ENCODE measurements at regions not wholly inside any gene's neighbourhood (a gene's known extent, or its start where the extent isn't known, plus 50 kb on each side); places are given as distances from the start of the nearest gene placed in this dataset.

DNA sequence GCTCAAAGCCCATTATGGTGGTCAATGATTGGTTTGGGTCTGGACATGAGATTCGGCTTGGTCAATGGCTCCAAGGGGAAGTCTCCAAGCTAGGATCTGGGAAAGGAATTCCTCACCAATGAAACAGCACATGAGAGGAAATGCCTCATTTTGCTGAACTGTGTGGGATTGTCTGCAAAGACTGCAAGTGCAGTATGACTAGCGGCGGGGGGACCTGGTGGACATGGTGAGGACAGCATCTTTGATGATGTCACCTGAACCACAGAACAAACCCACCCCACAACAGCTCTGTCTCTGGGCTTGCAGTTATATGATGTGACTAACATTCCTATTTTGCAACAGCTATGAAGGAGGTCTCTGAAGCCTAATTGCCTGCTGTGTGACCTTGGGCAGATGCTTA is 50.6 kb upstream of the NKD1 start:
- WGBS (ENCODE audit: extremely low coverage, insufficient coverage, low lambda C conversion rate) = no CpG with 5 or more reads among the region's 3 CpGs
- no peak overlapping the region for H4K8ac ChIP-seq (ENCODE audit: low read depth, low read length)
- H3K79me1 ChIP-seq (ENCODE audit: low read length) = no peaks in the 10 kb centered on the region
- H3K4me2 ChIP-seq (ENCODE audit: low read length) = no peak overlapping the region
- H4K5ac ChIP-seq (ENCODE audit: low read length) = no peak overlapping the region
- H3K36me3 ChIP-seq (ENCODE audit: control insufficient read depth, insufficient read depth, low read length) = no peaks in the 10 kb centered on the region
- H3K9ac ChIP-seq (ENCODE audit: low read length) = no peak overlapping the region
- H3K27me3 ChIP-seq (ENCODE audit: insufficient read depth, low read length, poor library complexity) = no peaks in the 10 kb centered on the region
- no peak overlapping the region for H3K4ac ChIP-seq (ENCODE audit: low read depth, low read length)
- H3K4me3 ChIP-seq (ENCODE audit: low read length) = no peak overlapping the region
- no peak overlapping the region for H2BK120ac ChIP-seq (ENCODE audit: low read depth, low read length)
- no peak for DNase-seq
- no peak overlapping the region for H3K27ac ChIP-seq (ENCODE audit: low read depth, low read length)
- H3K56ac ChIP-seq (ENCODE audit: low read length) = no peak overlapping the region
- H2AK5ac ChIP-seq (ENCODE audit: low read length) = no peak overlapping the region
- no peaks in the 10 kb centered on the region for H3K79me2 ChIP-seq (ENCODE audit: control insufficient read depth, insufficient read depth, low read length)
- H3K23ac ChIP-seq (ENCODE audit: low read length) = no peak overlapping the region
- no peak overlapping the region for H3K18ac ChIP-seq (ENCODE audit: low read length)
- no peak overlapping the region for H2BK15ac ChIP-seq (replicated peaks; ENCODE audit: low read depth)
- H2BK5ac ChIP-seq (ENCODE audit: low read length) = no peak overlapping the region
- no peaks in the 10 kb centered on the region for H3K4me1 ChIP-seq (ENCODE audit: control insufficient read depth, low read depth, low read length)

- no peak overlapping the region for H3K23ac ChIP-seq (ENCODE audit: low read length)
- H3K79me1 ChIP-seq (ENCODE audit: low read length) = no peaks in the 10 kb centered on the region
- H4K5ac ChIP-seq (ENCODE audit: low read length) = no peak overlapping the region
- no peak overlapping the region for H4K8ac ChIP-seq (ENCODE audit: low read depth, low read length)
- no peaks in the 10 kb centered on the region for H3K27me3 ChIP-seq (ENCODE audit: insufficient read depth, low read length, poor library complexity)
- DNase-seq = no peak
- H2AK5ac ChIP-seq (ENCODE audit: low read length) = no peak overlapping the region
- H3K27ac ChIP-seq (ENCODE audit: low read depth, low read length) = no peak overlapping the region
- WGBS (ENCODE audit: extremely low coverage, insufficient coverage, low lambda C conversion rate) = no CpG with 5 or more reads among the region's 2 CpGs
- no peak overlapping the region for H3K56ac ChIP-seq (ENCODE audit: low read length)
- H2BK15ac ChIP-seq (replicated peaks; ENCODE audit: low read depth) = no peak overlapping the region
- no peak overlapping the region for H2BK120ac ChIP-seq (ENCODE audit: low read depth, low read length)
- H3K4ac ChIP-seq (ENCODE audit: low read depth, low read length) = no peak overlapping the region
- no peak overlapping the region for H2BK5ac ChIP-seq (ENCODE audit: low read length)
- no peak overlapping the region for H3K9ac ChIP-seq (ENCODE audit: low read length)
- no peak overlapping the region for H3K4me3 ChIP-seq (ENCODE audit: low read length)
- no peak overlapping the region for H3K18ac ChIP-seq (ENCODE audit: low read length)
- no peaks in the 10 kb centered on the region for H3K79me2 ChIP-seq (ENCODE audit: control insufficient read depth, insufficient read depth, low read length)
- no peak overlapping the region for H3K4me2 ChIP-seq (ENCODE audit: low read length)
- no peaks in the 10 kb centered on the region for H3K36me3 ChIP-seq (ENCODE audit: control insufficient read depth, insufficient read depth, low read length)
- H3K4me1 ChIP-seq (ENCODE audit: control insufficient read depth, low read depth, low read length) = no peaks in the 10 kb centered on the region
These were observed 51.2 kb upstream of the NKD1 start for GRCh38 chr16:50496990-50497389.

- Histone ChIP-seq H3K4me2 (ENCODE audit: low read length) (no peak overlapping the region), H3K79me1 (ENCODE audit: low read length) (no peaks in the 10 kb centered on the region), H3K27ac (ENCODE audit: low read depth, low read length) (no peak overlapping the region), H3K23ac (ENCODE audit: low read length) (no peak overlapping the region), H3K4me1 (ENCODE audit: control insufficient read depth, low read depth, low read length) (no peaks in the 10 kb centered on the region), H3K4me3 (ENCODE audit: low read length) (no peak overlapping the region), H3K27me3 (ENCODE audit: insufficient read depth, low read length, poor library complexity) (no peaks in the 10 kb centered on the region), H3K56ac (ENCODE audit: low read length) (no peak overlapping the region), H4K5ac (ENCODE audit: low read length) (no peak overlapping the region), H2BK5ac (ENCODE audit: low read length) (no peak overlapping the region), H3K18ac (ENCODE audit: low read length) (no peak overlapping the region), H3K36me3 (ENCODE audit: control insufficient read depth, insufficient read depth, low read length) (no peaks in the 10 kb centered on the region), H2BK120ac (ENCODE audit: low read depth, low read length) (no peak overlapping the region), H3K4ac (ENCODE audit: low read depth, low read length) (no peak overlapping the region), H2AK5ac (ENCODE audit: low read length) (no peak overlapping the region), H3K79me2 (ENCODE audit: control insufficient read depth, insufficient read depth, low read length) (no peaks in the 10 kb centered on the region), H4K8ac (ENCODE audit: low read depth, low read length) (no peak overlapping the region), H2BK15ac (replicated peaks; ENCODE audit: low read depth) (no peak overlapping the region), H3K9ac (ENCODE audit: low read length) (no peak overlapping the region)
- no peak for DNase-seq
- WGBS (ENCODE audit: extremely low coverage, insufficient coverage, low lambda C conversion rate) = no CpG with 5 or more reads among the region's 7 CpGs
These were observed 52.5 kb upstream of the NKD1 start for GRCh38 chr16:50495673-50496072.

DNA sequence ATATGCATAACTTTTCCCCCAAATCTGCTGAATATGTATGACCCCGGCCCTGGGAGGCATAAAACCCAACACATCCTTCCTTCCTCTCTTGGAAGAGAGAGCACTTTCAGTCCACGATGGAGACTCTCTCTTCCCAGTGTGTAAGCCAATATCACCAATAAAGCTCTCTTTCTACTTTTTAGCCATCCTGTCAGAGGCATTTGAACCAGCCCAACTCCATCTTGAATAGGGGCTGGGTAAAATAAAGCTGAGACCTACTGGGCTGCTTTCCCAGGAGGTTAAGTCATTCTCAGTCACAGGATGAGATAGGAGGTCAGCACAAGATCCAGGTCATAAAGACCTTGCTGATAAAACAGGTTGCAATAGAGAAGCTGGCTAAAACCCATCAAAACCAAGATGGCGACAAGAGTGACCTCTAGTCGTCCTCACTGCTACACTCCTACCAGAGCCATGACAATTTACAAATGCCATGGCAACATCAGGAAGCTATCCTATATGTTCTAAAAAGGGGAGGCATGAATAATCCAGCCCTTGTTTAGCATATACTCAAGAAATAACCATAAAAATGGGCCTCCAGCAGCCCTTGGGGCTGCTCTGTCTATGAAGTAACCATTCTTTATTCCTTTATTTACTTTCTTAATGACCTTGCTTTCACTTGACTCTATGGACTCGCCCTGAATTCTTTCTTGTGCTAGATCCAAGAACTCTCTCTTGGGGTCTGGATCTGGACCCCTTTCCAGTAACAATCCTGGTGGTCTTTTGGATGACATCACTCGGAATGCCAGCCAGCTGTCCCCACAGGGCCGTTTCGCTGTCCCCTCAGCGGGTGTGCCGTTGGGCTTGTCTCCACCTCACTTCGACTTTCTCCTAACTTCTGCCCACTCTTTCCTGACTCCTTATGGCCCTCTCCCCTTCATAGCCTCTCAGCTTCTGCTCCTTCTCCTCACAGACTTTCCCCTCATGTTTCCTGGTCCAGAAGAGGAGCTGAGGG is 53.4 kb upstream of the NKD1 start:
- Histone ChIP-seq H3K79me1 (ENCODE audit: low read length) (no peaks in the 10 kb centered on the region), H2BK120ac (ENCODE audit: low read depth, low read length) (no peak overlapping the region), H3K36me3 (ENCODE audit: control insufficient read depth, insufficient read depth, low read length) (no peaks in the 10 kb centered on the region), H3K27ac (ENCODE audit: low read depth, low read length) (no peak overlapping the region), H2BK5ac (ENCODE audit: low read length) (no peak overlapping the region), H2BK15ac (replicated peaks; ENCODE audit: low read depth) (no peak overlapping the region), H3K4ac (ENCODE audit: low read depth, low read length) (no peak overlapping the region), H4K5ac (ENCODE audit: low read length) (no peak overlapping the region), H3K4me2 (ENCODE audit: low read length) (no peak overlapping the region), H3K18ac (ENCODE audit: low read length) (no peak overlapping the region), H3K27me3 (ENCODE audit: insufficient read depth, low read length, poor library complexity) (no peaks in the 10 kb centered on the region), H3K4me3 (ENCODE audit: low read length) (no peak overlapping the region), H3K23ac (ENCODE audit: low read length) (no peak overlapping the region), H3K4me1 (ENCODE audit: control insufficient read depth, low read depth, low read length) (no peaks in the 10 kb centered on the region), H3K9ac (ENCODE audit: low read length) (no peak overlapping the region), H3K79me2 (ENCODE audit: control insufficient read depth, insufficient read depth, low read length) (no peaks in the 10 kb centered on the region), H2AK5ac (ENCODE audit: low read length) (no peak overlapping the region), H3K56ac (ENCODE audit: low read length) (no peak overlapping the region), H4K8ac (ENCODE audit: low read depth, low read length) (no peak overlapping the region)
- WGBS (ENCODE audit: extremely low coverage, insufficient coverage, low lambda C conversion rate) = no CpG with 5 or more reads among the region's 11 CpGs
- no peak for DNase-seq

DNA sequence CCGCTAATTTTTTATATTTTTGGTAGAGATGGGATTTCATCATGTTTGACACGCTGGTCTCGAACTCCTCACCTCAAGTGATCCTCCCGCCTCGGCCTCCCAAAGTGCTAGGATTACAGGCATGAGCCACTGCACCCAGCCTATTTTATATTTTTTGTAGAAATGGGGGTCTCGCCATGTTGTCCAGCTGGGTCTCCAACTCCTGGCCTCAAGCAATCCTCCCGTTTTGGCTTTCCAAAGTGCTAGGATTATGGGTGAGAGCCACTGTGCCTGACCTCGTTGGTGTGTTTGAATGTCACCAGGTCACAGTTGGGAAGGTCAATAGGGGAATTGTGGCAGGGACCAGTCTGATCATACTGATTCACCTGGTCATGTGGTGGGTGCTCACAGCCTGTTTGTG is 56.7 kb upstream of the NKD1 start:
- no peak overlapping the region for H3K4me2 ChIP-seq (ENCODE audit: low read length)
- H4K5ac ChIP-seq (ENCODE audit: low read length) = no peak overlapping the region
- H4K8ac ChIP-seq (ENCODE audit: low read depth, low read length) = no peak overlapping the region
- H3K27ac ChIP-seq (ENCODE audit: low read depth, low read length) = no peak overlapping the region
- H2BK15ac ChIP-seq (replicated peaks; ENCODE audit: low read depth) = no peak overlapping the region
- no peaks in the 10 kb centered on the region for H3K4me1 ChIP-seq (ENCODE audit: control insufficient read depth, low read depth, low read length)
- no peak overlapping the region for H3K23ac ChIP-seq (ENCODE audit: low read length)
- DNase-seq = no peak
- H2AK5ac ChIP-seq (ENCODE audit: low read length) = no peak overlapping the region
- no peak overlapping the region for H3K4me3 ChIP-seq (ENCODE audit: low read length)
- no peaks in the 10 kb centered on the region for H3K36me3 ChIP-seq (ENCODE audit: control insufficient read depth, insufficient read depth, low read length)
- no peak overlapping the region for H3K56ac ChIP-seq (ENCODE audit: low read length)
- H3K4ac ChIP-seq (ENCODE audit: low read depth, low read length) = no peak overlapping the region
- H3K18ac ChIP-seq (ENCODE audit: low read length) = no peak overlapping the region
- H3K9ac ChIP-seq (ENCODE audit: low read length) = no peak overlapping the region
- no peak overlapping the region for H2BK120ac ChIP-seq (ENCODE audit: low read depth, low read length)
- no peaks in the 10 kb centered on the region for H3K79me2 ChIP-seq (ENCODE audit: control insufficient read depth, insufficient read depth, low read length)
- no CpG with 5 or more reads among the region's 8 CpGs for WGBS (ENCODE audit: extremely low coverage, insufficient coverage, low lambda C conversion rate)
- no peaks in the 10 kb centered on the region for H3K79me1 ChIP-seq (ENCODE audit: low read length)
- H2BK5ac ChIP-seq (ENCODE audit: low read length) = no peak overlapping the region
- H3K27me3 ChIP-seq (ENCODE audit: insufficient read depth, low read length, poor library complexity) = no peaks in the 10 kb centered on the region

GRCh38 chr16:50490828-50491227 is 57.4 kb upstream of the NKD1 start:
- H3K56ac ChIP-seq (ENCODE audit: low read length) = no peak overlapping the region
- no peaks in the 10 kb centered on the region for H3K4me1 ChIP-seq (ENCODE audit: control insufficient read depth, low read depth, low read length)
- H3K18ac ChIP-seq (ENCODE audit: low read length) = no peak overlapping the region
- H2BK15ac ChIP-seq (replicated peaks; ENCODE audit: low read depth) = no peak overlapping the region
- no peak overlapping the region for H2BK5ac ChIP-seq (ENCODE audit: low read length)
- no peak overlapping the region for H3K27ac ChIP-seq (ENCODE audit: low read depth, low read length)
- H2AK5ac ChIP-seq (ENCODE audit: low read length) = no peak overlapping the region
- H3K36me3 ChIP-seq (ENCODE audit: control insufficient read depth, insufficient read depth, low read length) = no peaks in the 10 kb centered on the region
- H3K9ac ChIP-seq (ENCODE audit: low read length) = no peak overlapping the region
- no peak overlapping the region for H4K8ac ChIP-seq (ENCODE audit: low read depth, low read length)
- H3K4me2 ChIP-seq (ENCODE audit: low read length) = no peak overlapping the region
- no peak overlapping the region for H4K5ac ChIP-seq (ENCODE audit: low read length)
- H3K4ac ChIP-seq (ENCODE audit: low read depth, low read length) = no peak overlapping the region
- no CpG with 5 or more reads among the region's 2 CpGs for WGBS (ENCODE audit: extremely low coverage, insufficient coverage, low lambda C conversion rate)
- H3K23ac ChIP-seq (ENCODE audit: low read length) = no peak overlapping the region
- H3K79me1 ChIP-seq (ENCODE audit: low read length) = no peaks in the 10 kb centered on the region
- no peak overlapping the region for H3K4me3 ChIP-seq (ENCODE audit: low read length)
- H2BK120ac ChIP-seq (ENCODE audit: low read depth, low read length) = no peak overlapping the region
- H3K27me3 ChIP-seq (ENCODE audit: insufficient read depth, low read length, poor library complexity) = no peaks in the 10 kb centered on the region
- no peaks in the 10 kb centered on the region for H3K79me2 ChIP-seq (ENCODE audit: control insufficient read depth, insufficient read depth, low read length)
- no peak for DNase-seq

Measured in mesendoderm (in vitro differentiated cells).